ENCODE measurements at regions not wholly inside any gene's neighbourhood (a gene's known extent, or its start where the extent isn't known, plus 50 kb on each side); places are given as distances from the start of the nearest gene placed in this dataset.

- DNase-seq: no peak
Observed at GRCh38 chr11:41980741-41981140, 521.3 kb upstream of the LRRC4C start.

- no peak for DNase-seq
Observed at GRCh38 chr11:41982276-41982675, 522.8 kb upstream of the LRRC4C start.

- DNase-seq: no peak
Observed at GRCh38 chr11:41982975-41983374, 523.5 kb upstream of the LRRC4C start.

GRCh38 chr11:41983475-41983874, 524.0 kb upstream of the LRRC4C start:
- no peak for DNase-seq

GRCh38 chr11:41984023-41984422, 524.6 kb upstream of the LRRC4C start:
- DNase-seq: no peak

- no peak for DNase-seq
Observed at GRCh38 chr11:41985799-41986198, 526.3 kb upstream of the LRRC4C start.

- DNase-seq: no peak
Observed at GRCh38 chr11:41988951-41989572, 529.6 kb upstream of the LRRC4C start.

GRCh38 chr11:41989823-41990380, 530.5 kb upstream of the LRRC4C start:
- DNase-seq: no peak

- DNase-seq: no peak
Observed at GRCh38 chr11:41996533-41996932, 537.1 kb upstream of the LRRC4C start.

- DNase-seq: no peak
Observed at GRCh38 chr11:41997844-41998401, 538.5 kb upstream of the LRRC4C start.

GRCh38 chr11:41999066-41999465, 539.6 kb upstream of the LRRC4C start:
- no peak for DNase-seq

GRCh38 chr11:42003801-42004200, 544.3 kb upstream of the LRRC4C start:
- no peak for DNase-seq

GRCh38 chr11:42006766-42007165, 547.3 kb upstream of the LRRC4C start:
- DNase-seq: no peak

- no peak for DNase-seq
Observed at GRCh38 chr11:42012271-42012670, 552.8 kb upstream of the LRRC4C start.

GRCh38 chr11:42013656-42014201, 554.3 kb upstream of the LRRC4C start:
- DNase-seq: no peak

- DNase-seq: no peak
Observed at GRCh38 chr11:42021911-42022310, 562.5 kb upstream of the LRRC4C start.

- no peak for DNase-seq
Observed at GRCh38 chr11:42023267-42023666, 563.8 kb upstream of the LRRC4C start.

- DNase-seq: no peak
Observed at GRCh38 chr11:42025121-42025803, 565.8 kb upstream of the LRRC4C start.

GRCh38 chr11:42034826-42035225, 575.4 kb upstream of the LRRC4C start:
- DNase-seq: no peak

- no peak for DNase-seq
Observed at GRCh38 chr11:42036201-42036600, 576.7 kb upstream of the LRRC4C start.

GRCh38 chr11:42043312-42043711, 583.9 kb upstream of the LRRC4C start:
- no peak for DNase-seq

- no peak for DNase-seq
Observed at GRCh38 chr11:42047637-42048555, 588.4 kb upstream of the LRRC4C start.

All from right kidney (tissue), 1 donor.